H9 (cell line): ENCODE measurements at regions not wholly inside any gene's neighbourhood (a gene's known extent, or its start where the extent isn't known, plus 50 kb on each side); places are given as distances from the start of the nearest gene placed in this dataset.

Experiments used
- DNase-seq: peaks from one replicate; pipeline ENCODE4 v3.0.0-alpha.2; 2017
- H2AFZ ChIP-seq: one replicate; pipeline ENCODE4 v1.6.1; 2013; ENCODE audit warnings: mild to moderate bottlenecking, low read length, control low read depth, moderate library complexity
- H2AK5ac ChIP-seq: 2 replicates; pipeline ENCODE4 v1.6.1; 2013; ENCODE audit warnings: low read length, control low read depth, mixed read lengths; ENCODE audit not compliant: insufficient read length
- H2BK120ac ChIP-seq: one replicate; pipeline ENCODE4 v1.6.1; 2013; ENCODE audit warnings: low read depth, mild to moderate bottlenecking, low read length, control low read depth, inconsistent platforms; ENCODE audit not compliant: poor library complexity, severe bottlenecking
- H2BK12ac ChIP-seq: 2 replicates; pipeline ENCODE4 v1.6.1; 2013; ENCODE audit warnings: low read length, control low read depth, mixed read lengths, low read depth; ENCODE audit not compliant: insufficient read length
- H2BK15ac ChIP-seq: 2 replicates; pipeline ENCODE4 v1.6.1; 2013; ENCODE audit warnings: low read depth, low read length, control low read depth
- H2BK20ac ChIP-seq: one replicate; pipeline ENCODE4 v1.6.1; 2013; ENCODE audit warnings: low read depth, mild to moderate bottlenecking, low read length, control low read depth, inconsistent platforms; ENCODE audit not compliant: poor library complexity, severe bottlenecking
- H2BK5ac ChIP-seq: 2 replicates; pipeline ENCODE4 v1.6.1; 2013; ENCODE audit warnings: low read length, control low read depth, mixed read lengths; ENCODE audit not compliant: insufficient read length
- H3K14ac ChIP-seq: 2 replicates; pipeline ENCODE4 v1.6.1; 2013; ENCODE audit warnings: low read length, control low read depth; ENCODE audit not compliant: insufficient read depth
- H3K18ac ChIP-seq: 2 replicates; pipeline ENCODE4 v1.6.1; 2013; ENCODE audit warnings: low read depth, mild to moderate bottlenecking, mixed read lengths, low read length, control low read depth; ENCODE audit not compliant: insufficient read length
- H3K23ac ChIP-seq: 2 replicates; pipeline ENCODE4 v1.6.1; 2013; ENCODE audit warnings: low read length, control low read depth, mixed read lengths, low read depth; ENCODE audit not compliant: insufficient read length
- H3K23me2 ChIP-seq: 2 replicates; pipeline ENCODE4 v1.6.1; 2013; ENCODE audit warnings: low read depth, mild to moderate bottlenecking, mixed read lengths, low read length, control low read depth; ENCODE audit not compliant: insufficient read length, poor library complexity, severe bottlenecking
- H3K27ac ChIP-seq: 2 replicates; pipeline ENCODE4 v1.5.1; 2013; ENCODE audit warnings: low read length, control low read depth, mixed read lengths, low read depth; ENCODE audit not compliant: insufficient read length
- H3K27me3 ChIP-seq: 2 replicates; pipeline ENCODE4 v1.6.1; 2013; ENCODE audit warnings: low read length, control low read depth, inconsistent platforms; ENCODE audit not compliant: insufficient read depth
- H3K4ac ChIP-seq: 2 replicates; pipeline ENCODE4 v1.6.1; 2013; ENCODE audit warnings: low read depth, mild to moderate bottlenecking, control low read depth, inconsistent platforms, low read length, moderate library complexity
- H3K4me1 ChIP-seq: 2 replicates; pipeline ENCODE4 v1.6.1; 2013; ENCODE audit warnings: low read length, control low read depth, inconsistent platforms; ENCODE audit not compliant: insufficient read depth
- H3K4me2 ChIP-seq: 2 replicates; pipeline ENCODE4 v1.6.1; 2013; ENCODE audit warnings: low read length, control low read depth, mixed read lengths; ENCODE audit not compliant: insufficient read length, insufficient read depth
- H3K56ac ChIP-seq: 2 replicates; pipeline ENCODE4 v1.6.1; 2013; ENCODE audit warnings: low read depth, mild to moderate bottlenecking, mixed read lengths, low read length, control low read depth; ENCODE audit not compliant: insufficient read length
- H3K79me1 ChIP-seq: 2 replicates; pipeline ENCODE4 v1.6.1; 2013; ENCODE audit warnings: low read depth, mild to moderate bottlenecking, moderate library complexity, low read length, control low read depth, inconsistent platforms; ENCODE audit not compliant: insufficient read depth, poor library complexity, severe bottlenecking
- H3K79me2 ChIP-seq: 2 replicates; pipeline ENCODE4 v1.6.1; 2013; ENCODE audit warnings: low read length, control low read depth, inconsistent platforms; ENCODE audit not compliant: insufficient read depth
- H3K9ac ChIP-seq: 2 replicates; pipeline ENCODE4 v1.6.1; 2013; ENCODE audit warnings: low read length, control low read depth, mixed read lengths; ENCODE audit not compliant: insufficient read length; ENCODE audit errors: extremely low read depth
- H3K9me3 ChIP-seq: one replicate; pipeline ENCODE4 v1.6.1; 2013; ENCODE audit warnings: low read depth, low read length, inconsistent platforms; ENCODE audit not compliant: control insufficient read depth
- H3T11ph ChIP-seq: one replicate; pipeline ENCODE4 v1.6.1; 2013; ENCODE audit warnings: mild to moderate bottlenecking, low read length, control low read depth, inconsistent platforms
- H4K20me1 ChIP-seq: one replicate; pipeline ENCODE4 v1.6.1; 2013; ENCODE audit not compliant: control insufficient read depth, insufficient read length, insufficient read depth
- H4K5ac ChIP-seq: 2 replicates; pipeline ENCODE4 v1.6.1; 2013; ENCODE audit warnings: low read depth, mild to moderate bottlenecking, mixed read lengths, low read length, control low read depth; ENCODE audit not compliant: insufficient read length
- H4K8ac ChIP-seq: replicated peaks from 2 replicates; pipeline ENCODE4 v1.6.1; 2013; ENCODE audit warnings: low read length, control low read depth, mixed read lengths, low read depth; ENCODE audit not compliant: insufficient read length
- H4K91ac ChIP-seq: 2 replicates; pipeline ENCODE4 v1.6.1; 2013; ENCODE audit warnings: low read depth, mild to moderate bottlenecking, moderate library complexity, mixed read lengths, low read length, control low read depth; ENCODE audit not compliant: insufficient read length
- H3K27ac Mint-ChIP-seq, 3 experiments: 2 replicates in 2 of 3; 3 replicates in 1 of 3; pipeline ENCODE4 v1.8.0; 2020 to 2021; ENCODE audit warnings: mixed read lengths in 3 of 3, mild to moderate bottlenecking in 1 of 3, moderate library complexity in 1 of 3
- H3K27me3 Mint-ChIP-seq: 2 replicates; pipeline ENCODE4 v1.8.0; 2021; ENCODE audit warnings: low read depth, mild to moderate bottlenecking, moderate library complexity, mixed read lengths
- H3K36me3 Mint-ChIP-seq, 3 experiments: 2 replicates in 2 of 3; 3 replicates in 1 of 3; pipeline ENCODE4 v1.8.0; 2020 to 2021; ENCODE audit warnings: low read depth in 3 of 3, mixed read lengths in 3 of 3; ENCODE audit not compliant: insufficient read depth in 1 of 3
- H3K4me1 Mint-ChIP-seq, 2 experiments: 2 replicates each; pipeline ENCODE4 v1.8.0; 2020; ENCODE audit warnings: mixed read lengths in 2 of 2
- H3K4me3 Mint-ChIP-seq, 2 experiments: 2 replicates in 1 of 2; 3 replicates in 1 of 2; pipeline ENCODE4 v1.8.0; 2020 to 2021; ENCODE audit warnings: mild to moderate bottlenecking in 2 of 2, mixed read lengths in 2 of 2, moderate library complexity in 1 of 2
- H3K9me3 Mint-ChIP-seq, 2 experiments: 2 replicates in 1 of 2; 3 replicates in 1 of 2; pipeline ENCODE4 v1.8.0; 2020; ENCODE audit warnings: mild to moderate bottlenecking in 2 of 2, mixed read lengths in 2 of 2, moderate library complexity in 1 of 2
- CTCF ChIP-seq: fragments of 200-600 bp; sonication (generic); conservative IDR thresholded peaks from 3 replicates; pipeline ENCODE4 v1.8.0; 2021; ENCODE audit warnings: antibody characterized with exemption, mild to moderate bottlenecking
- WGBS: extraction: QIAGEN DNeasy Blood & Tissue Kit; methylation state at CpG from one replicate; pipeline ENCODE4 v1.1.7; 2013; ENCODE audit warnings: missing lambda C conversion rate, low lambda C conversion rate, mixed read lengths; ENCODE audit not compliant: insufficient read length; ENCODE audit errors: extremely low coverage; 5-methylcytosine and 5-hydroxymethylcytosine counted together

GRCh38 chr7:46320956-46321355 is 399.9 kb upstream of the IGFBP3 start:
- H3K27ac ChIP-seq = no peak overlapping the region
- no peak overlapping the region for H2BK120ac ChIP-seq

More at GRCh38 chr7:46320956-46321355, 399.9 kb upstream of the IGFBP3 start:
- Histone ChIP-seq H3K79me2 (no peaks in the 10 kb centered on the region), H4K91ac (no peak overlapping the region), H2BK20ac (no peak overlapping the region), H3K23me2 (no peaks in the 10 kb centered on the region), H3K4me1 (no peaks in the 10 kb centered on the region), H3K4me2 (no peak overlapping the region), H3K4ac (no peak overlapping the region), H2AFZ (no peak overlapping the region), H2BK12ac (no peak overlapping the region), H4K20me1 (no peaks in the 10 kb centered on the region), H3K27me3 (no peaks in the 10 kb centered on the region), H2BK5ac (no peak overlapping the region), H4K8ac (no peak overlapping the region), H2AK5ac (no peak overlapping the region), H3K14ac (no peak overlapping the region), H3K18ac (no peak overlapping the region), H2BK15ac (no peak overlapping the region), H3K23ac (no peak overlapping the region), H3T11ph (no peak overlapping the region), H3K9me3 (no peaks in the 10 kb centered on the region), H3K79me1 (no peaks in the 10 kb centered on the region), H3K9ac (no peak overlapping the region), H3K56ac (no peak overlapping the region), H4K5ac (no peak overlapping the region)
- Mint-ChIP-seq H3K27ac (no peak overlapping the region), H3K36me3 (peaks cover 0 to 5% (median 0%) of the 10 kb centered on the region in 3 experiments; a peak in 1 of 7 replicates), H3K4me1 (peaks cover 3 to 4% of the 10 kb centered on the region in 2 experiments; a peak in 3 of 4 replicates), H3K4me3 (no peak overlapping the region), H3K9me3 (peaks cover 0 to 3% of the 10 kb centered on the region in 2 experiments; a peak in 2 of 5 replicates), H3K27me3 (no peaks in the 10 kb centered on the region; the same call in none of the 2 replicates)
- no CpG with 5 or more reads among the region's 3 CpGs for WGBS
- DNase-seq = no peak
- no peak for TF ChIP-seq CTCF
